T-helper 1 cell treated with Interleukin-12 subunit alpha and Interleukin-12 subunit beta and Interleukin-4 antibody, amounts not matched to agents 30 μg/mL and 1 μg/mL, for 36 hours (primary cell): ENCODE measurements at regions not wholly inside any gene's neighbourhood (a gene's known extent, or its start where the extent isn't known, plus 50 kb on each side); places are given as distances from the start of the nearest gene placed in this dataset.

Experiments used
- H3K27ac Mint-ChIP-seq: one replicate; pipeline ENCODE4 v1.8.0; 2021; ENCODE audit warnings: mild to moderate bottlenecking, mixed read lengths
- H3K27me3 Mint-ChIP-seq: one replicate; pipeline ENCODE4 v1.8.0; 2021; ENCODE audit warnings: low read depth, mixed read lengths
- H3K36me3 Mint-ChIP-seq: one replicate; pipeline ENCODE4 v1.8.0; 2021; ENCODE audit warnings: low read depth, mixed read lengths
- H3K4me1 Mint-ChIP-seq: one replicate; pipeline ENCODE4 v1.8.0; 2021; ENCODE audit warnings: low read depth, mixed read lengths
- H3K4me3 Mint-ChIP-seq: one replicate; pipeline ENCODE4 v1.8.0; 2021; ENCODE audit warnings: mild to moderate bottlenecking, moderate library complexity, mixed read lengths
- H3K9me3 Mint-ChIP-seq: one replicate; pipeline ENCODE4 v1.8.0; 2021; ENCODE audit warnings: mixed read lengths

GRCh38 chr7:126215785-126216184 lies 1037.0 kb downstream of the GRM8 start:
- H3K36me3 Mint-ChIP-seq, result no peaks in the 10 kb centered on the region
- peaks cover 3% of the 10 kb centered on the region for H3K9me3 Mint-ChIP-seq
- no peaks in the 10 kb centered on the region for H3K4me1 Mint-ChIP-seq
- no peaks in the 10 kb centered on the region for H3K27me3 Mint-ChIP-seq
- no peak overlapping the region for H3K27ac Mint-ChIP-seq
- H3K4me3 Mint-ChIP-seq, result no peak overlapping the region

GRCh38 chr7:126213876-126214275 lies 1038.9 kb downstream of the GRM8 start:
- Mint-ChIP-seq H3K27ac (no peak overlapping the region), H3K27me3 (no peaks in the 10 kb centered on the region), H3K9me3 (no peaks in the 10 kb centered on the region), H3K4me1 (no peaks in the 10 kb centered on the region), H3K36me3 (no peaks in the 10 kb centered on the region), H3K4me3 (no peak overlapping the region)

- no peaks in the 10 kb centered on the region for H3K27me3 Mint-ChIP-seq
- no peaks in the 10 kb centered on the region for H3K36me3 Mint-ChIP-seq
- no peak overlapping the region for H3K4me3 Mint-ChIP-seq
- H3K9me3 Mint-ChIP-seq, result no peaks in the 10 kb centered on the region
- no peak overlapping the region for H3K27ac Mint-ChIP-seq
- H3K4me1 Mint-ChIP-seq, result no peaks in the 10 kb centered on the region
Measured at GRCh38 chr7:126211875-126212274, 1040.9 kb downstream of the GRM8 start.

- no peaks in the 10 kb centered on the region for H3K27me3 Mint-ChIP-seq
- H3K4me3 Mint-ChIP-seq, result no peak overlapping the region
- no peaks in the 10 kb centered on the region for H3K9me3 Mint-ChIP-seq
- no peaks in the 10 kb centered on the region for H3K4me1 Mint-ChIP-seq
- H3K27ac Mint-ChIP-seq, result no peak overlapping the region
- H3K36me3 Mint-ChIP-seq, result no peaks in the 10 kb centered on the region
Measured at GRCh38 chr7:126210707-126211106, 1042.0 kb downstream of the GRM8 start.

GRCh38 chr7:126203185-126203584 lies 1049.6 kb downstream of the GRM8 start:
- H3K4me1 Mint-ChIP-seq, result no peaks in the 10 kb centered on the region
- no peak overlapping the region for H3K4me3 Mint-ChIP-seq
- H3K36me3 Mint-ChIP-seq, result no peaks in the 10 kb centered on the region
- no peaks in the 10 kb centered on the region for H3K9me3 Mint-ChIP-seq
- no peak overlapping the region for H3K27ac Mint-ChIP-seq
- H3K27me3 Mint-ChIP-seq, result no peaks in the 10 kb centered on the region

- Mint-ChIP-seq H3K4me1 (no peaks in the 10 kb centered on the region), H3K4me3 (no peak overlapping the region), H3K27ac (no peak overlapping the region), H3K36me3 (no peaks in the 10 kb centered on the region), H3K27me3 (no peaks in the 10 kb centered on the region), H3K9me3 (no peaks in the 10 kb centered on the region)
Measured at GRCh38 chr7:126202177-126202576, 1050.6 kb downstream of the GRM8 start.

GRCh38 chr7:126185959-126186580 lies 1066.7 kb downstream of the GRM8 start:
- Mint-ChIP-seq H3K4me3 (no peak overlapping the region), H3K27ac (no peak overlapping the region), H3K36me3 (no peaks in the 10 kb centered on the region), H3K9me3 (peaks cover 36% of the 10 kb centered on the region), H3K27me3 (no peaks in the 10 kb centered on the region), H3K4me1 (no peaks in the 10 kb centered on the region)

- Mint-ChIP-seq H3K4me1 (no peaks in the 10 kb centered on the region), H3K27me3 (no peaks in the 10 kb centered on the region), H3K27ac (no peak overlapping the region), H3K9me3 (peaks cover 17% of the 10 kb centered on the region), H3K36me3 (no peaks in the 10 kb centered on the region), H3K4me3 (no peak overlapping the region)
Measured at GRCh38 chr7:126179916-126180315, 1072.8 kb downstream of the GRM8 start.

GRCh38 chr7:126178865-126179264 lies 1073.9 kb downstream of the GRM8 start:
- Mint-ChIP-seq H3K36me3 (no peaks in the 10 kb centered on the region), H3K4me1 (no peaks in the 10 kb centered on the region), H3K9me3 (peaks cover 18% of the 10 kb centered on the region), H3K27ac (no peak overlapping the region), H3K27me3 (no peaks in the 10 kb centered on the region), H3K4me3 (no peak overlapping the region)

GRCh38 chr7:126177782-126178181 lies 1075.0 kb downstream of the GRM8 start:
- Mint-ChIP-seq H3K36me3 (no peaks in the 10 kb centered on the region), H3K27ac (no peak overlapping the region), H3K4me1 (no peaks in the 10 kb centered on the region), H3K27me3 (no peaks in the 10 kb centered on the region), H3K9me3 (peaks cover 12% of the 10 kb centered on the region), H3K4me3 (no peak overlapping the region)

- no peaks in the 10 kb centered on the region for H3K27me3 Mint-ChIP-seq
Measured at GRCh38 chr7:126166645-126167044, 1086.1 kb downstream of the GRM8 start.

GRCh38 chr7:126163647-126164046 lies 1089.1 kb downstream of the GRM8 start:
- H3K9me3 Mint-ChIP-seq, result no peaks in the 10 kb centered on the region
- no peaks in the 10 kb centered on the region for H3K4me1 Mint-ChIP-seq
- no peaks in the 10 kb centered on the region for H3K36me3 Mint-ChIP-seq
- H3K27ac Mint-ChIP-seq, result no peak overlapping the region
- H3K4me3 Mint-ChIP-seq, result no peak overlapping the region
- H3K27me3 Mint-ChIP-seq, result no peaks in the 10 kb centered on the region

More at GRCh38 chr7:126166645-126167044, 1086.1 kb downstream of the GRM8 start:
- Mint-ChIP-seq H3K4me3 (no peak overlapping the region), H3K4me1 (no peaks in the 10 kb centered on the region), H3K27ac (no peak overlapping the region), H3K9me3 (no peaks in the 10 kb centered on the region), H3K36me3 (no peaks in the 10 kb centered on the region)

- Mint-ChIP-seq H3K9me3 (no peaks in the 10 kb centered on the region), H3K4me1 (no peaks in the 10 kb centered on the region), H3K36me3 (no peaks in the 10 kb centered on the region), H3K27me3 (no peaks in the 10 kb centered on the region), H3K27ac (no peak overlapping the region), H3K4me3 (no peak overlapping the region)
Measured at GRCh38 chr7:126157391-126157790, 1095.3 kb downstream of the GRM8 start.

GRCh38 chr7:126150278-126150958 lies 1102.3 kb downstream of the GRM8 start:
- H3K9me3 Mint-ChIP-seq, result no peaks in the 10 kb centered on the region
- H3K27me3 Mint-ChIP-seq, result no peaks in the 10 kb centered on the region
- H3K36me3 Mint-ChIP-seq, result no peaks in the 10 kb centered on the region
- no peaks in the 10 kb centered on the region for H3K4me1 Mint-ChIP-seq
- H3K4me3 Mint-ChIP-seq, result no peak overlapping the region
- no peak overlapping the region for H3K27ac Mint-ChIP-seq

- Mint-ChIP-seq H3K4me3 (no peak overlapping the region), H3K4me1 (no peaks in the 10 kb centered on the region), H3K27me3 (no peaks in the 10 kb centered on the region), H3K9me3 (no peaks in the 10 kb centered on the region), H3K36me3 (no peaks in the 10 kb centered on the region), H3K27ac (no peak overlapping the region)
Measured at GRCh38 chr7:126140858-126141466, 1111.8 kb downstream of the GRM8 start.
